NCI-H1105 (cell line): ENCODE measurements at regions not wholly inside any gene's neighbourhood (a gene's known extent, or its start where the extent isn't known, plus 50 kb on each side); places are given as distances from the start of the nearest gene placed in this dataset.
A peak's percentile ranks its signal among the peaks of the same experiment; 100 is the strongest.

Source experiments
- DNase-seq: peaks from one replicate; lab custom pipeline; 2025; lab: John Stamatoyannopoulos, UW

- no peak for DNase-seq
These were observed 448.5 kb downstream of the SOX6 start for GRCh38 chr11:15907806-15908205.

DNA sequence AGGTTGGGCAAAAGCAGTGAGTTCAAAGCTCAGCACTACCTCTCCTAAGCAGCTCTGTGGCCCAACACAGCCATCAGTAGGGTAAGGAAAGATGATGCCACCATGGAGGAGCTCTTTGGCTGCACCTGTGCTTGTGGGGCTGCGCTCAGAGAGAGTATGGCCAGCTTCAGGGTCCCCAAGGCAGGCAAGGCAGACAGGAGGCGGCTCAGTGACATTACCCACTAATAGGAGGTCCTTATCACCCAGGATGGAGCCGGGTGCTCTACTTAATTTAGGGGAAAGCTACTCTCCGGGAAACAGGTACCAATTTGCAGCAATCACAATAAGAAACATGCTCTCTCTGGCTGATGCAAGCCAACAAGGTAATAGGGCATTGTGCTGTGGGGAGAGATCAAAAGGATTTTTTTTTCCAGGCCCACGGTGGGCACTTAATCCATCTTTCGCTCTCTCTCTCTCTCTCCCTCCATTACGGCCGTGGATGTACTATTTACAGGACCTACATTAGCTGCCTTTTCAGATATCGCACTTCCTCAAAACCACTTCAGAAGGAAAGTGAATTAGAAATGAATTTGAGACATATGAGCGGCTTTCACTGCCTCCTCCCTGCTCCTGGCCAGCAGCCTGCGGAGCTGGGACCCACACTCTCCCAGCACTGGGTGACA, 446.3 kb downstream of the SOX6 start:
- no peak for DNase-seq

- no peak for DNase-seq
These were observed 445.6 kb downstream of the SOX6 start for GRCh38 chr11:15910761-15911160.

DNA sequence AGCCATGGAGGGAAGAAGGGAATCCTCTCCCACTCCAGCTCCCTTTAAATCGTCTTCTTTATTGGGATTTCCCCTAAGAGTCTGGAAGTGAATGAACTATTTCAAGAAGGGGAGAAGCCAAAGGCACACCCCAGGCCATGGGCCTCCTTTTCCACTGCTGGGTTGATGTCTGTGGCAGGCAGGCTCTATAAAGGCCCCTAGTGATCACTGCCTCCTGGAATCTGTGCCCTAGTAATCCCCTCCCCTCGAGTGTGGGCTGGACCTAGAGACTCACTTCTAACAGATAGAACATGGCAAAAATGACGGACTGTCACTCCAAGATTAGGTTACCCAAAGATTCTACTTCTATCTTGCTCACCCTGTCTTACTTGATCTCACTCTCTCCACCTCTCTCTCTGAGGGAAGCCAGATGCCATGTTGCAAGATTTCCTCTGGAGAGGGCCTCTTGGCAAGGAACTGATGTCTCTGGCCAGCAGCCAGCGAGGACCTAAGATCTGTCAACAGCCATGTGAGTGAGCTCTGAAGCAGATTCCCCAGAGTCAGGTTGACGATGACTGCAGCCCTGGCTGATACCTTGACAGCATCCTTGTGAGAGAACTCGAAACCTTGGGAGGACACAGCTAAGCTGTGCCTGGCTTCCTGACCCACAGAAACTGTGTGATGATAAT, 444.8 kb downstream of the SOX6 start:
- peak; percentile 71 for DNase-seq

- no peak for DNase-seq
These were observed 444.1 kb downstream of the SOX6 start for GRCh38 chr11:15912291-15912690.

GRCh38 chr11:15912825-15913224, 443.5 kb downstream of the SOX6 start:
- DNase-seq: no peak

GRCh38 chr11:15913261-15913660, 443.1 kb downstream of the SOX6 start:
- DNase-seq: no peak
